ENCODE measurements at regions not wholly inside any gene's neighbourhood (a gene's known extent, or its start where the extent isn't known, plus 50 kb on each side); places are given as distances from the start of the nearest gene placed in this dataset.

DNA sequence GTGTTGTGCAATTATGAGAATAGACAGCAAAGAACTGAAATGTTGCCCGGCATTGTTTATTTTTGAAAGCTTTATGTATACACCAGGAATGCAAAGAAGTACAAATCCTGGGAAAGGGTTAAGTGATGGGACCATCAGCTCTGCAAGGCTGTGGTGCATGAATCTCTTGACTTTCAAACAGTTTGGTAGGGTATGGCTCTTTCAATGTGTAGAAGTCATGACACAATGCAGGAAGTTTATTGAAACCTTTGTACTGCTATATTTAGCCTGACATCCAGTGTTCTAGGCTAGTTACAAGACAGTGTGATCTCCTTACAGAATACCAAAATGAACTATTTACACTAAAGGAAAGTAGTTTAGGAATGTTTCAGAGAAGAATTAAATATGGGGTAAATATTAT, 206.8 kb upstream of the HAND2 start:
- no peak for TF ChIP-seq POLR2A (IDR thresholded peaks at IDR 0.05)
- TF ChIP-seq CTCF (IDR thresholded peaks at IDR 0.05): no peak

Data from right lobe of liver (tissue), 4 donors.